ENCODE measurements at regions not wholly inside any gene's neighbourhood (a gene's known extent, or its start where the extent isn't known, plus 50 kb on each side); places are given as distances from the start of the nearest gene placed in this dataset.
"Not testable (repeated sequence)": the region's sequence is repeated elsewhere in the genome, so short reads cannot be mapped to it uniquely, and the experiment has no call there.

DNA sequence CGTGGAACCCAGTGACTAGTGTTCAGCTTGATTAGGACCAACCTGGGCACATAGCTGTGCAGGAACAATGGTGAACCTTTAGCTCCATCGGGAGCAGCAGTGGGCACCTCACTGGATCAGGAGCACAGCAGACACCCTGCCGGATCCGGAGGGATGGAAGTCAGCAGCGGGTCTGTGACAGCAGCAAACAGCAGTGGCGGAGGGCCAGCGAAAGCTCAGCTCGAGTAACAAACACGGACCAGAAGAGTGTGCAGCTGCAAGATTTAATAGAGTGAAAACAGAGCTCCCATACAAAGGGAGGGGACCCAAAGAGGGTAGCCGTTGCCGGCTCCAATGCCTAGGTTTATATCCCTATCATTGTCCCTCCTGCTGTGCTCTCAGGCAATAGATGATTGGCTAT, 66.8 kb upstream of the CSNK1A1L start:
- TF ChIP-seq, protein P1, sequence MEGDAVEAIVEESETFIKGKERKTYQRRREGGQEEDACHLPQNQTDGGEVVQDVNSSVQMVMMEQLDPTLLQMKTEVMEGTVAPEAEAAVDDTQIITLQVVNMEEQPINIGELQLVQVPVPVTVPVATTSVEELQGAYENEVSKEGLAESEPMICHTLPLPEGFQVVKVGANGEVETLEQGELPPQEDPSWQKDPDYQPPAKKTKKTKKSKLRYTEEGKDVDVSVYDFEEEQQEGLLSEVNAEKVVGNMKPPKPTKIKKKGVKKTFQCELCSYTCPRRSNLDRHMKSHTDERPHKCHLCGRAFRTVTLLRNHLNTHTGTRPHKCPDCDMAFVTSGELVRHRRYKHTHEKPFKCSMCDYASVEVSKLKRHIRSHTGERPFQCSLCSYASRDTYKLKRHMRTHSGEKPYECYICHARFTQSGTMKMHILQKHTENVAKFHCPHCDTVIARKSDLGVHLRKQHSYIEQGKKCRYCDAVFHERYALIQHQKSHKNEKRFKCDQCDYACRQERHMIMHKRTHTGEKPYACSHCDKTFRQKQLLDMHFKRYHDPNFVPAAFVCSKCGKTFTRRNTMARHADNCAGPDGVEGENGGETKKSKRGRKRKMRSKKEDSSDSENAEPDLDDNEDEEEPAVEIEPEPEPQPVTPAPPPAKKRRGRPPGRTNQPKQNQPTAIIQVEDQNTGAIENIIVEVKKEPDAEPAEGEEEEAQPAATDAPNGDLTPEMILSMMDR (conservative IDR thresholded peaks at IDR 0.05 in 1 of 2, IDR thresholded peaks at IDR 0.05 in 1 of 2; ENCODE audit: low read depth in 1 of 2, low read length in 2 of 2) = not testable (repeated sequence)
- not testable (repeated sequence) for TF ChIP-seq EZH2 (IDR thresholded peaks at IDR 0.05; ENCODE audit: low read length, missing control alignments)

Measured in fibroblast of lung (primary cell).